Glutamatergic neuron (in vitro differentiated cells): ENCODE measurements at regions not wholly inside any gene's neighbourhood (a gene's known extent, or its start where the extent isn't known, plus 50 kb on each side); places are given as distances from the start of the nearest gene placed in this dataset.
A peak's percentile ranks its signal among the peaks of the same experiment; 100 is the strongest.

Source experiments
- DNase-seq: peaks from one replicate; pipeline ENCODE4 v3.0.0; 2022
- H3K27ac Mint-ChIP-seq: one replicate; pipeline ENCODE4 v1.8.0; 2020; ENCODE audit warnings: mild to moderate bottlenecking, mixed read lengths, inconsistent platforms; ENCODE audit not compliant: unreplicated experiment
- H3K27me3 Mint-ChIP-seq: one replicate; pipeline ENCODE4 v1.8.0; 2020; ENCODE audit warnings: mild to moderate bottlenecking, moderate library complexity, mixed read lengths, inconsistent platforms; ENCODE audit not compliant: unreplicated experiment
- H3K36me3 Mint-ChIP-seq: one replicate; pipeline ENCODE4 v1.8.0; 2020; ENCODE audit warnings: mild to moderate bottlenecking, mixed read lengths, inconsistent platforms; ENCODE audit not compliant: unreplicated experiment
- H3K4me1 Mint-ChIP-seq: one replicate; pipeline ENCODE4 v1.8.0; 2020; ENCODE audit warnings: mild to moderate bottlenecking, low read depth, mixed read lengths, inconsistent platforms; ENCODE audit not compliant: unreplicated experiment
- H3K4me3 Mint-ChIP-seq: one replicate; pipeline ENCODE4 v1.8.0; 2020; ENCODE audit warnings: mild to moderate bottlenecking, mixed read lengths, inconsistent platforms; ENCODE audit not compliant: unreplicated experiment
- H3K9me3 Mint-ChIP-seq: one replicate; pipeline ENCODE4 v1.8.0; 2020; ENCODE audit warnings: mild to moderate bottlenecking, moderate library complexity, mixed read lengths, inconsistent platforms; ENCODE audit not compliant: unreplicated experiment
- TF ChIP-seq, protein P1 (sequence below): fragments of 200-600 bp; sonication (generic); IDR thresholded peaks from one replicate; pipeline ENCODE4 v1.5.0; 2021; ENCODE audit not compliant: partially characterized antibody, unreplicated experiment

GRCh38 chr4:217891-218290 lies 87.4 kb downstream of the ZNF732 start:
- H3K27me3 Mint-ChIP-seq = peaks cover 4% of the 10 kb centered on the region
- peaks cover 3% of the 10 kb centered on the region for H3K36me3 Mint-ChIP-seq

DNA sequence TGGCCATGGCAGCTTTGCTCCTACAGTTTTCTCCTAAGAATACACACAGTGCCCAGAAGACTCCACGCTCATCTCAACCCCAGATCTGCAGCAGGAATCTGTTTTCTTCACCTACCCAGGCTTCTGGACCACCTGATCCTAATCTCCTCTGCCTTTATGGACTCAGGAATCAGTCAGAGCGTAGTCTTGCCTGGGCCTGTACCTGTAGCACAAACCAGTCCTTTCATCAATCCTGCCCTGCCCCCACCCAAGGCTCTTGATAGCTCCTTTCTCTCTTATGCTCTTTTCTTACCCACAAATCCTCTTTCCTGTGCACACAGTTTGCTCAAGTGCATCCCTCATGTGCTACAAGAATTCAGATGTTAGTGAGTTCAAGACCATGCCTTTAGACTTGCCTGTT lies 89.7 kb downstream of the ZNF718 start:
- peak overlapping the region; percentile 77 for H3K27ac Mint-ChIP-seq
- peaks cover 8% of the 10 kb centered on the region for H3K36me3 Mint-ChIP-seq
- TF ChIP-seq, protein P1, sequence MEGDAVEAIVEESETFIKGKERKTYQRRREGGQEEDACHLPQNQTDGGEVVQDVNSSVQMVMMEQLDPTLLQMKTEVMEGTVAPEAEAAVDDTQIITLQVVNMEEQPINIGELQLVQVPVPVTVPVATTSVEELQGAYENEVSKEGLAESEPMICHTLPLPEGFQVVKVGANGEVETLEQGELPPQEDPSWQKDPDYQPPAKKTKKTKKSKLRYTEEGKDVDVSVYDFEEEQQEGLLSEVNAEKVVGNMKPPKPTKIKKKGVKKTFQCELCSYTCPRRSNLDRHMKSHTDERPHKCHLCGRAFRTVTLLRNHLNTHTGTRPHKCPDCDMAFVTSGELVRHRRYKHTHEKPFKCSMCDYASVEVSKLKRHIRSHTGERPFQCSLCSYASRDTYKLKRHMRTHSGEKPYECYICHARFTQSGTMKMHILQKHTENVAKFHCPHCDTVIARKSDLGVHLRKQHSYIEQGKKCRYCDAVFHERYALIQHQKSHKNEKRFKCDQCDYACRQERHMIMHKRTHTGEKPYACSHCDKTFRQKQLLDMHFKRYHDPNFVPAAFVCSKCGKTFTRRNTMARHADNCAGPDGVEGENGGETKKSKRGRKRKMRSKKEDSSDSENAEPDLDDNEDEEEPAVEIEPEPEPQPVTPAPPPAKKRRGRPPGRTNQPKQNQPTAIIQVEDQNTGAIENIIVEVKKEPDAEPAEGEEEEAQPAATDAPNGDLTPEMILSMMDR = no peak
- peaks cover 4% of the 10 kb centered on the region for H3K27me3 Mint-ChIP-seq
- H3K9me3 Mint-ChIP-seq = peaks cover 6% of the 10 kb centered on the region
- no peak for DNase-seq
- peak overlapping the region; percentile 91 for H3K4me3 Mint-ChIP-seq
- H3K4me1 Mint-ChIP-seq = peaks cover 3% of the 10 kb centered on the region

More at GRCh38 chr4:217891-218290, 87.4 kb downstream of the ZNF732 start:
- Mint-ChIP-seq H3K4me1 (peaks cover 3% of the 10 kb centered on the region), H3K4me3 (no peak overlapping the region), H3K27ac (no peak overlapping the region), H3K9me3 (peaks cover 6% of the 10 kb centered on the region)
- TF ChIP-seq, protein P1 = no peak
- no peak for DNase-seq
